HCT116 (cell line): ENCODE measurements at regions not wholly inside any gene's neighbourhood (a gene's known extent, or its start where the extent isn't known, plus 50 kb on each side); places are given as distances from the start of the nearest gene placed in this dataset.

ENCODE experiments used
- EGR1 ChIP-seq: IDR thresholded peaks from 2 replicates; pipeline ENCODE4 v1.6.1; 2012; ENCODE audit warnings: low read depth
- ELF1 ChIP-seq: IDR thresholded peaks from 2 replicates; pipeline ENCODE4 v1.6.1; 2012; ENCODE audit warnings: low read depth, borderline replicate concordance
- MAX ChIP-seq: IDR thresholded peaks from 2 replicates; pipeline ENCODE4 v1.6.1; 2012
- POLR2A ChIP-seq: IDR thresholded peaks from 2 replicates; pipeline ENCODE4 v1.7.0; 2011; ENCODE audit warnings: borderline replicate concordance; ENCODE audit not compliant: insufficient read depth, insufficient read length; ENCODE audit errors: extremely low read depth
- POLR2AphosphoS5 ChIP-seq: IDR thresholded peaks from 2 replicates; pipeline ENCODE4 v1.6.1; 2011; ENCODE audit warnings: mild to moderate bottlenecking, low read depth, low read length, moderate library complexity

- no peak for TF ChIP-seq MAX
- TF ChIP-seq POLR2AphosphoS5: no peak
- TF ChIP-seq EGR1: no peak
- no peak for TF ChIP-seq POLR2A
- TF ChIP-seq ELF1: no peak
Observed at GRCh38 chr9:11757408-11757807, 935.8 kb upstream of the TYRP1 start.
